ENCODE measurements at regions not wholly inside any gene's neighbourhood (a gene's known extent, or its start where the extent isn't known, plus 50 kb on each side); places are given as distances from the start of the nearest gene placed in this dataset.
"Not testable (repeated sequence)": the region's sequence is repeated elsewhere in the genome, so short reads cannot be mapped to it uniquely, and the experiment has no call there.

GRCh38 chr12:25681580-25681979 is 128.5 kb upstream of the LMNTD1 start:
- Histone ChIP-seq H3K4me3 (ENCODE audit: low read depth, low read length) (no peak overlapping the region), H3K27me3 (ENCODE audit: control insufficient read depth, insufficient read depth, low read length) (no peaks in the 10 kb centered on the region), H3K27ac (ENCODE audit: low read depth, low read length) (no peak overlapping the region), H3K9me3 (ENCODE audit: control insufficient read depth, insufficient read depth, low read length) (peaks cover 5% of the 10 kb centered on the region)
- TF ChIP-seq CTCF (IDR thresholded peaks at IDR 0.05; ENCODE audit: low read depth, low read length): no peak
- POLR2A ChIA-PET: no interaction called here
- no peak for DNase-seq (ENCODE audit: low read depth, low spot score)
- CTCF ChIA-PET: no interaction called here

DNA sequence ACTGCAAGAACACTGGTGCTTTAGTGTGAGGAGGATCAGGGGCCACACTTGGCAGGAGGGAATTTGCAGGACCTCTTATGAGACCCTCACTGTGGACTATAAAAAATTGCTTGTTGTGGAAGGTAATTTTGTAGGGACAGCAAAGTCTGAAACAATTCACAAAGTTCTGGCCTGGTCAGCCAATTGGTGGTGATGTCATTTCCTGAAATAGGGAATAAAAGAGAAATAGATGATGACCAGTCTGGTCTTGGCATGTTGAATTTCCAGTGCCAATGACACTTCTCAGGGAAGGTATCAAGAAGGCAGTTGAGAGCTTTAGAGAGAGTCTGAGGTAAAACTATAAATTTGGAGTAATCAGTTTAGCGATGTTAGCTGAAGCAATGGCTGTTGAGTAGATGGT is 129.3 kb upstream of the LMNTD1 start:
- CTCF ChIA-PET: no interaction called here
- no peak for DNase-seq (ENCODE audit: low read depth, low spot score)

DNA sequence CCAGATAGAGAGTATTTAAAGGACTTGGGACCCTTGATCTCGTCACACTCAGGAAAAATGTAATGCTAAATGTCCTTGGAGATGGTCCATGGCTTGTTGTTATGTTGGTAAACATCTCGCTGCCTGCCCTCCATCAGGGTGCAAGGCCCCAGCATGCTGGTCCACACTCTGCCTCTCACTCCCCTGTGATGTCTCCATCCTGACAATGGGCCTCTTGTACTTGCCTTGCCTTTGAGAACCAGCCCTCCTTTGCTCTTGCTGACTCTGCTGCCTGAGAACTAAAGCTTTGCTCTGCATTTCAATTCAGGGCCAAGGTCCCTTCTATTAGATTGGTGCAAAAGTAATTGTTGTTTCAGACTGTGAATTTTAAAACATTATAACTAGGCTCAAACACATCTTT is 131.0 kb upstream of the LMNTD1 start:
- Histone ChIP-seq H3K4me3 (ENCODE audit: low read depth, low read length) (no peak overlapping the region), H3K9me3 (ENCODE audit: control insufficient read depth, insufficient read depth, low read length) (peaks cover 6% of the 10 kb centered on the region), H3K27me3 (ENCODE audit: control insufficient read depth, insufficient read depth, low read length) (no peaks in the 10 kb centered on the region), H3K27ac (ENCODE audit: low read depth, low read length) (no peak overlapping the region)
- no peak for TF ChIP-seq CTCF (IDR thresholded peaks at IDR 0.05; ENCODE audit: low read depth, low read length)
- POLR2A ChIA-PET: no interaction called here
- CTCF ChIA-PET: no interaction called here
- no peak for DNase-seq (ENCODE audit: low read depth, low spot score)

More for the DNA sequence above, 129.3 kb upstream of the LMNTD1 start:
- POLR2A ChIA-PET: no interaction called here
- H3K27ac ChIP-seq (ENCODE audit: low read depth, low read length): no peak overlapping the region
- TF ChIP-seq CTCF (IDR thresholded peaks at IDR 0.05; ENCODE audit: low read depth, low read length): no peak
- H3K27me3 ChIP-seq (ENCODE audit: control insufficient read depth, insufficient read depth, low read length): no peaks in the 10 kb centered on the region
- H3K4me3 ChIP-seq (ENCODE audit: low read depth, low read length): no peak overlapping the region
- peaks cover 6% of the 10 kb centered on the region for H3K9me3 ChIP-seq (ENCODE audit: control insufficient read depth, insufficient read depth, low read length)

GRCh38 chr12:25686351-25686750 is 133.3 kb upstream of the LMNTD1 start:
- TF ChIP-seq CTCF (IDR thresholded peaks at IDR 0.05; ENCODE audit: low read depth, low read length): no peak
- Histone ChIP-seq H3K4me3 (ENCODE audit: low read depth, low read length) (no peak overlapping the region), H3K27ac (ENCODE audit: low read depth, low read length) (no peak overlapping the region), H3K9me3 (ENCODE audit: control insufficient read depth, insufficient read depth, low read length) (peaks cover 6% of the 10 kb centered on the region), H3K27me3 (ENCODE audit: control insufficient read depth, insufficient read depth, low read length) (no peaks in the 10 kb centered on the region)
- DNase-seq (ENCODE audit: low read depth, low spot score): no peak
- ChIA-PET POLR2A (no interaction called here), CTCF (no interaction called here)

GRCh38 chr12:25687226-25687625 is 134.1 kb upstream of the LMNTD1 start:
- ChIA-PET POLR2A (no interaction called here), CTCF (no interaction called here)
- no peak overlapping the region for H3K27ac ChIP-seq (ENCODE audit: low read depth, low read length)
- peaks cover 6% of the 10 kb centered on the region for H3K9me3 ChIP-seq (ENCODE audit: control insufficient read depth, insufficient read depth, low read length)
- no peak for DNase-seq (ENCODE audit: low read depth, low spot score)
- H3K27me3 ChIP-seq (ENCODE audit: control insufficient read depth, insufficient read depth, low read length): no peaks in the 10 kb centered on the region
- no peak overlapping the region for H3K4me3 ChIP-seq (ENCODE audit: low read depth, low read length)
- no peak for TF ChIP-seq CTCF (IDR thresholded peaks at IDR 0.05; ENCODE audit: low read depth, low read length)

DNA sequence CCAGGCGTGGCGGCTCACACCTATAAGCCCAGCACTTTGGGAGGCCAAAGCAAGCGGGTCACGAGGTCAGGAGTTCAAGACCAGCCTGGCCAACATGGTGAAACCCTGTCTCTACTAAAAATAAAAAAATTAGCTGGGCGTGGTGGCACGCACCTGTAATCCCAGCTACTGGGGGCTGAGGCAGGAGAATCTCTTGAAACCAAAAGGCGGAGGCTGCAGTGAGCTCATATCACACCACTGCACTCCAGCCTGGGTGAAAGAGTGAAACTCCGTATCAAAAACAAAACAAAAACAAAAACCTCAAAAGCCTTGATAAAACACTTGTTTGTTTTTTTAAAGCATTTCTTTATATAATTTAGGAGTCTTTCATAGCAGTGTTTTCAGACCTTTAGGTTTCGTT is 135.8 kb upstream of the LMNTD1 start:
- H3K9me3 ChIP-seq (ENCODE audit: control insufficient read depth, insufficient read depth, low read length); CTCF ChIA-PET; POLR2A ChIA-PET: not testable (repeated sequence)

More for the DNA sequence above, 135.8 kb upstream of the LMNTD1 start:
- DNase-seq (ENCODE audit: low read depth, low spot score); H3K4me3 ChIP-seq (ENCODE audit: low read depth, low read length); H3K27ac ChIP-seq (ENCODE audit: low read depth, low read length); H3K27me3 ChIP-seq (ENCODE audit: control insufficient read depth, insufficient read depth, low read length): not testable (repeated sequence)

Measured in AG04450 (cell line).